LNCAP (cell line): ENCODE measurements at regions not wholly inside any gene's neighbourhood (a gene's known extent, or its start where the extent isn't known, plus 50 kb on each side); places are given as distances from the start of the nearest gene placed in this dataset.

Experiments used
- TF ChIP-seq, protein P1 (sequence below): fragments of 450-650 bp; IDR thresholded peaks from 2 replicates; pipeline ENCODE4 v1.5.1; 2017; ENCODE audit warnings: mild to moderate bottlenecking

DNA sequence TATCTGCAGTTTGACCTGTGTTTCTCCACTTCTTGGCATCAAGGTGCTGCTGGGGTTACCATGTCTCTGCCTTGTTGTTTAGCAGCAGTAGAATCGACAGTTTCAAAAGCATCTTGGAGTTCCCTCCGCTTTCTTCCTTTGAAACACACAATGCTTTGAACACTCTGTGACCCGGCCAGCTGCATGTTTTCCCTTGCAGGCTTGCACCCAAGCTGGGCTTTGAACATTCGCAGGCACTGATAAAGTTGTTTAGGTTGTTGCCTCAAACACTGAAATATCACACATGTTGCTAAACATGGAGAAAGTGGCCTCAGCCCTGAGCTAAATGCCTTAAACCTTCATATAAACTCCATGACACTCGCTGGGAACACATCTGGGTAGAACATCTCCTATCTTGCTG is 251.7 kb downstream of the TSN start:
- TF ChIP-seq, protein P1, sequence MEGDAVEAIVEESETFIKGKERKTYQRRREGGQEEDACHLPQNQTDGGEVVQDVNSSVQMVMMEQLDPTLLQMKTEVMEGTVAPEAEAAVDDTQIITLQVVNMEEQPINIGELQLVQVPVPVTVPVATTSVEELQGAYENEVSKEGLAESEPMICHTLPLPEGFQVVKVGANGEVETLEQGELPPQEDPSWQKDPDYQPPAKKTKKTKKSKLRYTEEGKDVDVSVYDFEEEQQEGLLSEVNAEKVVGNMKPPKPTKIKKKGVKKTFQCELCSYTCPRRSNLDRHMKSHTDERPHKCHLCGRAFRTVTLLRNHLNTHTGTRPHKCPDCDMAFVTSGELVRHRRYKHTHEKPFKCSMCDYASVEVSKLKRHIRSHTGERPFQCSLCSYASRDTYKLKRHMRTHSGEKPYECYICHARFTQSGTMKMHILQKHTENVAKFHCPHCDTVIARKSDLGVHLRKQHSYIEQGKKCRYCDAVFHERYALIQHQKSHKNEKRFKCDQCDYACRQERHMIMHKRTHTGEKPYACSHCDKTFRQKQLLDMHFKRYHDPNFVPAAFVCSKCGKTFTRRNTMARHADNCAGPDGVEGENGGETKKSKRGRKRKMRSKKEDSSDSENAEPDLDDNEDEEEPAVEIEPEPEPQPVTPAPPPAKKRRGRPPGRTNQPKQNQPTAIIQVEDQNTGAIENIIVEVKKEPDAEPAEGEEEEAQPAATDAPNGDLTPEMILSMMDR, result no peak

GRCh38 chr2:122007577-122007976 is 252.1 kb downstream of the TSN start:
- TF ChIP-seq, protein P1, result no peak

DNA sequence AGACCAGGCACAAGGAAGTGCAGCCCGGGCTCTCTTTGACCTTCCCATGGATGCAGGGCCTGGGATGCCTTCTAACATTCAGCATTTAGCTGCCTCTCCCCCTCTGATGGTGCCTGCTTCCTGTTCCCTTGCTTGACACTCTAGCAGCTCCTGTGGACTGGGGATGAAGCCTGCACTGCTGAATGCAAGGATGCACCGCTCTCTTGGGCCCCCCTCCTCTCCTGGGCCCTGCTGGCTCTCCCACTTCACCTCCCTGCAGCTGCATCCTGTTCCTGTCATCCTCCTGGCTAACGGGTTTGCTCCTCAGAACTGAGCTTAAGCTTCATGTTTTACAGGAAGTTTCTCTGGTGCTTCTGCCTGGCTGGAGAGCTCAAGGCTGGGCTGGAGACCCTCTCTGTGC is 254.1 kb downstream of the TSN start:
- TF ChIP-seq, protein P1, result no peak

DNA sequence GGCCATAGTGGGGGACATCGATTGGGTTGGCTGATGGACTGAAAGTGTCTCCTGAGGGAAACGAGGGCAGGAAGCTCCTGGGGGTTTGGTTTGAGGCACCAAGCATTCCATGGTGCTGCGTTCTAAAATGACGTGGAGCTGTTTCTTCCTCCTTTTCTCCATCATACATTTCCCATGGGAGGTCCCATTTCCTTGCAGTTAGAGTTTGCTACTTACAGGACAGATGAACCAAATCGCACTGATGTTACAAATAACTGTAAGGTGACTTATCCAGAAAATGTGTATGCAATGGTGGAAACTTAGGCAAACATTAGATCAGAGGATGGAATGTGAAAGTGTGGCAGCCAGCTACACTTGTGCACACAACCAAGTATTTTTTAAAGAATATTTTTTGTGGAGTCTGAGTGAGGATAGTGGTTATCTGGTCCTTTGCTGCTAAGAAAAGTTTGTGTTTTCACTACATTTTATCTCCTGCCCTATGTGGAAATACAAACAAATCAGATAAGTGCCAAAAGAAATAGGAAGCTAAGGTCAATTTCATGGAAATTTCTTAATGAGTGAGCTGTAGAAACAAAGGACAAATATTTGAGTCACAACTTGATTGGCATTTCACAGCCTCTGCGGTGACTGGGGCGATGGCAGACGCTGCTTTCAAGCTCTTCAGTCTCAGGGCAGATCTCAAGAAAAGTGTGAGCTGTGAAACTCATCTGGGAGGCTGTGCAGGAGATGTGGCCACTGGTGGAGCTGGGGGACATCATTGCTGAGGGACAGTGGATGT is 256.2 kb downstream of the TSN start:
- TF ChIP-seq, protein P1, result no peak

- TF ChIP-seq, protein P1, result no peak
Measured at GRCh38 chr2:122018736-122019135, 263.3 kb downstream of the TSN start.

GRCh38 chr2:122019724-122020123 is 264.3 kb downstream of the TSN start:
- TF ChIP-seq, protein P1, result no peak

GRCh38 chr2:122020377-122020776 is 264.9 kb downstream of the TSN start:
- TF ChIP-seq, protein P1, result no peak

- TF ChIP-seq, protein P1, result no peak
Measured at GRCh38 chr2:122021941-122022340, 266.5 kb downstream of the TSN start.
